CD14-positive monocyte (primary cell): ENCODE measurements at regions not wholly inside any gene's neighbourhood (a gene's known extent, or its start where the extent isn't known, plus 50 kb on each side); places are given as distances from the start of the nearest gene placed in this dataset.

Source experiments
- DNase-seq, 3 donors: peaks; one replicate each; pipeline ENCODE4 v3.0.0-alpha.2; 2011 to 2022
- H2AFZ ChIP-seq: 2 replicates; pipeline ENCODE4 v1.6.0; 2012; ENCODE audit warnings: mild to moderate bottlenecking, low read depth, low read length, inconsistent platforms; ENCODE audit not compliant: insufficient read depth, poor library complexity, severe bottlenecking
- H3K27ac ChIP-seq, 2 donors: 1 replicate in 1 of 2; 2 replicates in 1 of 2; pipeline ENCODE4 v1.5.1; 2012 to 2013; ENCODE audit warnings: low read length in 2 of 2, control low read depth in 1 of 2, inconsistent platforms in 1 of 2, low read depth in 1 of 2, mild to moderate bottlenecking in 1 of 2
- H3K27me3 ChIP-seq, 2 donors: one replicate each; pipeline versions ENCODE4 v1.6.0 to v1.6.1; 2011 to 2013; ENCODE audit warnings: low read length in 2 of 2; ENCODE audit not compliant: control insufficient read depth in 2 of 2, insufficient read depth in 2 of 2
- H3K36me3 ChIP-seq, 2 donors: replicated peaks in 1 of 2; 1 replicate in 1 of 2; 2 replicates in 1 of 2; pipeline versions ENCODE4 v1.5.1 to v1.6.1; 2012 to 2013; ENCODE audit warnings: low read length in 2 of 2, control low read depth in 1 of 2, inconsistent platforms in 1 of 2, mild to moderate bottlenecking in 1 of 2; ENCODE audit not compliant: insufficient read depth in 2 of 2, control insufficient read depth in 1 of 2
- H3K4me1 ChIP-seq, 2 donors: 1 replicate in 1 of 2; 2 replicates in 1 of 2; pipeline versions ENCODE4 v1.5.1 to v1.6.1; 2012 to 2013; ENCODE audit warnings: low read length in 2 of 2, control low read depth in 1 of 2, inconsistent platforms in 1 of 2, mild to moderate bottlenecking in 1 of 2, moderate library complexity in 1 of 2; ENCODE audit not compliant: insufficient read depth in 2 of 2, control insufficient read depth in 1 of 2
- H3K4me2 ChIP-seq: replicated peaks from 2 replicates; pipeline ENCODE3; 2012; ENCODE audit warnings: low read length, moderate library complexity, mild to moderate bottlenecking; ENCODE audit not compliant: poor library complexity, severe bottlenecking; ENCODE audit errors: extremely low read depth
- H3K4me3 ChIP-seq, 3 experiments: fragments of 200-600 bp in 1 of 3; sonication (generic) in 1 of 3; replicated peaks in 1 of 3; 1 replicate in 2 of 3; 2 replicates in 1 of 3; pipeline ENCODE4 v1.5.1; 2011 to 2013; ENCODE audit warnings: low read length in 3 of 3, mild to moderate bottlenecking in 3 of 3, control low read depth in 2 of 3, low read depth in 2 of 3, inconsistent platforms in 1 of 3, moderate library complexity in 1 of 3
- H3K79me2 ChIP-seq: 2 replicates; pipeline ENCODE4 v1.6.0; 2012; ENCODE audit warnings: mild to moderate bottlenecking, control low read depth, inconsistent platforms, low read length, moderate library complexity; ENCODE audit not compliant: insufficient read depth
- H3K9ac ChIP-seq: 2 replicates; pipeline ENCODE4 v1.6.0; 2017; ENCODE audit warnings: low read length, mild to moderate bottlenecking; ENCODE audit not compliant: insufficient read depth, poor library complexity, severe bottlenecking
- H3K9me3 ChIP-seq, 2 donors: replicated peaks in 1 of 2; 1 replicate in 1 of 2; 2 replicates in 1 of 2; pipeline versions ENCODE4 v1.5.1 to v1.6.1; 2012 to 2013; ENCODE audit warnings: low read length in 2 of 2, control low read depth in 1 of 2; ENCODE audit not compliant: control insufficient read depth in 1 of 2, insufficient read depth in 1 of 2
- H4K20me1 ChIP-seq: 2 replicates; pipeline ENCODE4 v1.6.0; 2012; ENCODE audit warnings: mild to moderate bottlenecking, low read length, control low read depth, moderate library complexity; ENCODE audit not compliant: insufficient read depth
- H3K27ac Mint-ChIP-seq, 7 donors: one replicate each; pipeline ENCODE4 v1.8.0; 2020; ENCODE audit warnings: mild to moderate bottlenecking in 7 of 7, mixed read lengths in 7 of 7, moderate library complexity in 6 of 7, inconsistent platforms in 2 of 7
- H3K27me3 Mint-ChIP-seq, 3 donors: one replicate each; pipeline ENCODE4 v1.8.0; 2021 to 2022; ENCODE audit warnings: low read depth in 3 of 3, mild to moderate bottlenecking in 3 of 3, mixed read lengths in 3 of 3, moderate library complexity in 3 of 3, inconsistent platforms in 1 of 3
- H3K36me3 Mint-ChIP-seq, 2 donors: one replicate each; pipeline ENCODE4 v1.8.0; 2020; ENCODE audit warnings: mixed read lengths in 2 of 2, inconsistent platforms in 1 of 2, mild to moderate bottlenecking in 1 of 2
- H3K4me1 Mint-ChIP-seq: one replicate; pipeline ENCODE4 v1.8.0; 2020; ENCODE audit warnings: mild to moderate bottlenecking, mixed read lengths
- H3K4me3 Mint-ChIP-seq, 2 donors: one replicate each; pipeline ENCODE4 v1.8.0; 2020; ENCODE audit warnings: mild to moderate bottlenecking in 2 of 2, mixed read lengths in 2 of 2, moderate library complexity in 1 of 2
- H3K9me3 Mint-ChIP-seq, 7 donors: one replicate each; pipeline ENCODE4 v1.8.0; 2020 to 2022; ENCODE audit warnings: mixed read lengths in 7 of 7, mild to moderate bottlenecking in 6 of 7, moderate library complexity in 6 of 7, inconsistent platforms in 2 of 7
- WGBS: methylation state at CpG from one replicate; pipeline ENCODE4 v1.1.5; 2013; ENCODE audit warnings: missing lambda C conversion rate; ENCODE audit not compliant: insufficient coverage; 5-methylcytosine and 5-hydroxymethylcytosine counted together
- intact Hi-C, 2 donors: fragments of 100-400 bp; cut with micrococcal nuclease; formaldehyde crosslinking; loops; one replicate each; pipeline versions ENCODE4 v1.15.0 to v1.15.1; 2023
- TF ChIP-seq, protein P1 (sequence below): fragments of 200-600 bp; IDR thresholded peaks from one replicate; pipeline ENCODE4 v1.8.0; 2022; ENCODE audit warnings: antibody characterized with exemption, mild to moderate bottlenecking

DNA sequence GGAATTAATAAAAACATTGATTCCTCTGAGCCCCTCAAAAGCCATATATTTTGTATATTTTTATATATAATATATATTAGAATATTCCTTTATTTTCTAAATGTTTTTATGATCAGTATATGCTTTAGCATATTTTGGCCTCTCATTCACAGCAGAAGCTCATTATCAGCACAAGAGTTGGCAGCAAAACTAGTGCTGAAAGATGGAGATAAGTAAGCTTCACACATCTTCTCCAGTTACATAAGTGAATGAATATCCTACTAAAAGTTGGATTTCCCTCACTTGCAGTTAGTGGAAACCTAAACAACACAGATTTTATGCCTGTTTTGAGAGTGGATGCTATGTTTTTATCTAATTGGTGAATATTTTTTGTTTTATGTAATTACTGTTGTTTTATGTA, 1303.8 kb upstream of the ADGRB3 start:
- no peak for DNase-seq
- Mint-ChIP-seq H3K4me1 (no peaks in the 10 kb centered on the region), H3K27ac (no peak overlapping the region), H3K9me3 (peaks cover 0 to 5% (median 0%) of the 10 kb centered on the region in 7 donors), H3K4me3 (no peak overlapping the region), H3K36me3 (no peaks in the 10 kb centered on the region), H3K27me3 (no peaks in the 10 kb centered on the region)
- Histone ChIP-seq H3K9me3 (no peaks in the 10 kb centered on the region), H3K36me3 (no peaks in the 10 kb centered on the region), H3K79me2 (no peaks in the 10 kb centered on the region), H3K4me3 (no peak overlapping the region), H3K9ac (no peak overlapping the region), H3K27ac (no peak overlapping the region), H4K20me1 (no peaks in the 10 kb centered on the region), H3K27me3 (no peaks in the 10 kb centered on the region), H3K4me1 (no peaks in the 10 kb centered on the region), H2AFZ (no peak overlapping the region), H3K4me2 (no peak overlapping the region)
- intact Hi-C loops = no loop called here
- TF ChIP-seq, protein P1, sequence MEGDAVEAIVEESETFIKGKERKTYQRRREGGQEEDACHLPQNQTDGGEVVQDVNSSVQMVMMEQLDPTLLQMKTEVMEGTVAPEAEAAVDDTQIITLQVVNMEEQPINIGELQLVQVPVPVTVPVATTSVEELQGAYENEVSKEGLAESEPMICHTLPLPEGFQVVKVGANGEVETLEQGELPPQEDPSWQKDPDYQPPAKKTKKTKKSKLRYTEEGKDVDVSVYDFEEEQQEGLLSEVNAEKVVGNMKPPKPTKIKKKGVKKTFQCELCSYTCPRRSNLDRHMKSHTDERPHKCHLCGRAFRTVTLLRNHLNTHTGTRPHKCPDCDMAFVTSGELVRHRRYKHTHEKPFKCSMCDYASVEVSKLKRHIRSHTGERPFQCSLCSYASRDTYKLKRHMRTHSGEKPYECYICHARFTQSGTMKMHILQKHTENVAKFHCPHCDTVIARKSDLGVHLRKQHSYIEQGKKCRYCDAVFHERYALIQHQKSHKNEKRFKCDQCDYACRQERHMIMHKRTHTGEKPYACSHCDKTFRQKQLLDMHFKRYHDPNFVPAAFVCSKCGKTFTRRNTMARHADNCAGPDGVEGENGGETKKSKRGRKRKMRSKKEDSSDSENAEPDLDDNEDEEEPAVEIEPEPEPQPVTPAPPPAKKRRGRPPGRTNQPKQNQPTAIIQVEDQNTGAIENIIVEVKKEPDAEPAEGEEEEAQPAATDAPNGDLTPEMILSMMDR = no peak

DNA sequence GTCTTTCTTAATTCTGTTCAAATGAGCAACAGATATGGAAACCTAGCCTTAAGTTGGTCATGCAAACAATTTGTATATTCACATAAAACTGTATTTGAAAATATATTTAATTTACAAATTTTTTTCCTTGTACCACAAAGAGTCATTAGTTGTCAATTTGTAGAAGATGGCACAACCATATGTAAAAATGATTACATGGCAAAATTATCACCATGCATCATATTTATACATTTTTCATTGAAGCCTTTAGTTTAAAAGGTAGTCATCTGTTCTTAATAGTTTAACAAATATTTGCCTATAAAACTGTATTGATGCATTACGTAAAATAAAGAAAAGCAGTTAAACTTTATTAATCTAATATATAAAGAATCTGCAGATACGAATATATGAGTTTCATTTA, 1306.8 kb upstream of the ADGRB3 start:
- Histone ChIP-seq H3K27ac (no peak overlapping the region), H3K79me2 (no peaks in the 10 kb centered on the region), H3K9me3 (peaks cover 4 to 5% of the 10 kb centered on the region in 2 donors), H3K36me3 (no peaks in the 10 kb centered on the region), H4K20me1 (no peaks in the 10 kb centered on the region), H2AFZ (no peak overlapping the region), H3K9ac (no peak overlapping the region), H3K4me2 (no peak overlapping the region), H3K27me3 (no peaks in the 10 kb centered on the region), H3K4me1 (no peaks in the 10 kb centered on the region), H3K4me3 (no peak overlapping the region)
- intact Hi-C loops = no loop called here
- peaks cover 0 to 8% (median 0%) of the 10 kb centered on the region in 7 donors for H3K9me3 Mint-ChIP-seq
- H3K4me3 Mint-ChIP-seq = no peak overlapping the region
- no peaks in the 10 kb centered on the region for H3K27me3 Mint-ChIP-seq
- H3K27ac Mint-ChIP-seq = no peak overlapping the region
- TF ChIP-seq, protein P1 = no peak
- H3K36me3 Mint-ChIP-seq = no peaks in the 10 kb centered on the region
- DNase-seq = no peak
- no peaks in the 10 kb centered on the region for H3K4me1 Mint-ChIP-seq
- no CpG with 5 or more reads among the region's 2 CpGs for WGBS
